ENCODE measurements at regions not wholly inside any gene's neighbourhood (a gene's known extent, or its start where the extent isn't known, plus 50 kb on each side); places are given as distances from the start of the nearest gene placed in this dataset.

DNA sequence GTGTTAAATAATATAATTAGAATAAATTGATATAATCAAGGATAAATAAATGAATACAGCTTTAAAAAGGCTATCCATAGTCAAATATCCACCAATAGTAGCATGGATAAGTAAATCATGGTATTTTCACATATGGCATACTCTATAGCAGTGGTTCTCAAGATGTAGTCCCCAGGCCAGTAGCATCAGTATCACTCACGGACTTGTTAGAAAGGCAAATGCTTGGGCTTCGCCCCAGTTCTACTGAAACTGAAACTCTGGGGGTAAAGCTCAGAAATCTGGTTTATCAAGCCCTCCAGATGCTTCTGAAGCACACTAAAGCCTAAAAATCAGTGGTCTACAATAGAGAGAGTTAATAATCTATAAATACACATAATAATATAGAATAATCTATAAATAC, 261.6 kb upstream of the TTC14 start:
- no peak for DNase-seq (ENCODE audit: low read depth, low spot score)

DNA sequence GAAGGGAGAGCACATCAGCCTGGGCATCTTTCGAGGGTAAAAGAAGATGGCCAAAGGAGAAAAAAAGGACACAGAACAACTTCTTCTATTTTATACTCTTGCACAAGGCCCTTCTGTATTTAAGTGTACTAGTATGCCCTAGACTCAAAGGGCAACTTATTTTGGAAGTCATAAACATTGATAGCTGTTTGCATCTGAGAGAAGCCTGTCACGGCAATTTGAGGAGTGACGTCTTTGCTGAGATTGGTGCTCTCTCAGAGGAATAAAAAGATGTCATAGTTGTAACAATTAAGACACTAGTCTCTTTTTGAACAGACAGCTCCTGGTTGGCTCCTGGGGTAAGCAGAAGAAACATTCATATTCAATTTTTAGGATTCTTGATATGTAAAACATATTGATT, 260.4 kb upstream of the TTC14 start:
- no peak for DNase-seq (ENCODE audit: low read depth, low spot score)

DNA sequence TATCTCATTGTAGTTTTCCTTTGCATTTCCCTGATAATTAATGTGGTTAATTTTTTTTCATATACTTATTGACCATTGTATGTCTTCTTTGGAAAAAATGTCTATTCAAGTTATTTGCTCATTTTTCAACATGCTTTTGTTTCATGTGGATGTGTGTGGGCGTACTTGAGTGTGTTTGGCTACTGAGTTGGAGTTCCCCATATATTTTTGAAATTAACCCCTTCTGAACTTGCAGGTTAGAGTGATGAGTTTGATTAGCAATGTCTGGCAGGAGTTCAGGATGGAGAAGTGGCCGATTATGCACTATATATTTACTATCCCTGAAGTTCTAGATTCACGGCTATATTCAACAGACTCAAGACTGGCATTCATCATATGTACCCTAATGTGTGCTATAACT, 250.4 kb upstream of the TTC14 start:
- DNase-seq (ENCODE audit: low read depth, low spot score), result no peak

DNA sequence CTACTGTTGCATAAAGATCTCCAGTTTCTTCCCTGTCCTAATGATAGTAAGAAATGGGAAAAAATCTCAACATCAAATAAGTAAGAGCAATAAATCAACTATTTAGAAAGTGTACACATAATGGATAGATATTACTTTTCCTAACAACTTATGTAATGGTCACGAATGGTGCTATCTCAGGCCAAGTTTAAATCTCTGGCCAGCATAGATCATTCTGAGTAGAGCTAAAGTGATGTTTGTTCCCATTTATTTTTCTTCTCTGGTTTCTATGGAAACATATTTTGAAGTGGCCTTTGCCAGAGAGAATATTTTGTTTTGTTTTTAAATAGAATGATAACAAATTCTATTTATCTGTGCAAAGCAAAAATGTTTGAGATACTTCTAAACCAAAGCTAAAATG, 249.7 kb upstream of the TTC14 start:
- DNase-seq (ENCODE audit: low read depth, low spot score), result no peak

DNA sequence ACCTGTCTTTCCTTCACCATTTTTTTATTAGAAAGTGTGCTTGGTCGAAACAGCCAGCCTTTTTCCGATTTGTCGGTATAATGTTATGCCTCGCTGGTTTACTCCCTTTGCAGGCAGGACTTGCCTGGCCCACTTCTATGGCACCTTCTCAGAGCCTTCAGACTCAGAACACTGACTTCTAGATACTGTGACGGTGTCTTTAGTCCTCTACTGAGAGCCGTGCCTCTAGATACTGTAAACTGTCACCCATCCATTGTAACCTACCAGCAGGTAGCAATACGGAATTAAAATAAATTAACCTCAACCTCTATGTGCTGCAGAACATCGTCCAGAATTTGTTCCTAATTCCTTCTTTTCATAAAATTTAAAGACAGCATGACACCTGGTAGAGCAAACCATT, 247.7 kb upstream of the TTC14 start:
- DNase-seq (ENCODE audit: low read depth, low spot score), result no peak

DNA sequence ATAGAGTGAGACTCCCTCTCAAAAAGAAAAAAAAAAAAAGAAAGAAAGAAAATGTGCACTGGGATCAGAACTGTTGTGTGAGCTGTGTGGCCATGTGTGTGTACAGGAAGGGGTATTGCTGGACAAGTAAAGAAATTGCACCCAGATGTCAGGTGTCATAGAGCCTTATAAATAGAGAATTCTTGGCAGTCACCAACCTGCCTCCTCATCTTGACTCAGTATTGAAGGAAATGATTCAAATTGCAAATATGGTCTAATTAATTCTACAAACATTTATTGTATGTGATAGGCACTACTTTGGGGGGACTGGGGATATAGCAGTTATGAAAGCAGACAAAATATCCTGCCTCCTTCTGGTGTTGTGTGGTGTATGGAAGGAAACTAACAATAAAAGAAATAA, 243.8 kb upstream of the TTC14 start:
- no peak for DNase-seq (ENCODE audit: low read depth, low spot score)

DNA sequence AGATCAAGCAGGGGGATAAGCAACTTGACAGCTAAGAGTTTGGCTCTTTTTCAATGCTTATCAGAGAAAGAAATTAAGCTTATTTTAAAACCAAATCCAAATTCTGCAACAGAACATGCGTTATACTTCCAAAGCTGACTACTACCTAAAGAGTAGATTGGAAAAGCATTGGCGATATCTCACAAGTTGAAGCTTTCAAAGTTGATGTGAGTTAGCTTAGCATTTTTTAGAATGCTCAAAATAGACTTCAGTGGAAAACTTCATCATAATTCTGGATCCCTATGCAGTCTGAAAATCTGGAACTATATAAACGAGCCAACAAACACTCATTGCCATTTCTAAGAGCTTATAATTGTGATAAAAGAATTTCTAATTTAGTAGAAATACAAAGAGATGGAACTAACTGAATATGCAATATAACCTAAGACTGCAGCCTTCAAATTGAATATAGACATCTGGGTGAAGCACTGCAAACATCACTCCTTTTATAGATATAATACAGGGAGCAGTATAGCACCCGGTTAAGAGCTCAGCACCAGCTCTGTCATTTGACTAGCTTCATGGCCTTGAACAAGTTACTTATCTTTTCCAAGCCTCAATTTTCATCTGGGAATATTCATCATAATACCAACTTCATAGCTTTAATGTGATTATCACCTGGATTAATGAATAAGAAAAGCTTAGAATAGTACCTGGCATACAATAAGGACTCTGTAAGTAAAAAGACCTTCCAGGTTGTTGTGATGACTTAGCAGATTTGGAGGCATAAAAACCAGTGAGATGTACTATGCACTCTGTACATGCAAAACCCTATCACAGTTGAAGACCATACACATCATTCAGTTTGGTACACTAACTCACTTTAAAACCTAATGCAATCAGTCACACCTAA, 242.7 kb upstream of the TTC14 start:
- no peak for DNase-seq (ENCODE audit: low read depth, low spot score)

DNA sequence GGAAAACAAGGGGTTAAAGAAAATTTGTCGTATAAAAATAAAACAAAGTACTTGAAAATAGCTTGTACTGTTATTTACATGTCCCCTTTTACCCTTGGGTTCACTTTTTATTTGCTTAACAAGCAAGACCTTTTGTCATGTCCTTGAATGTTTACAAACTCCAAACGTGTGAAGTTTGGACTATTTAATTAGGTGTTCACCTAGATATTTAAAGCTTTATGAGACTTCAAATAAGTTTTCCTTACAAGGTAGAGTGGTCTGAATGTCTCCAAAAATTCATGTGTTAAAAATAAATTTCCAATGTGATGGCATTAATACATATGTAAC, 242.0 kb upstream of the TTC14 start:
- no peak for DNase-seq (ENCODE audit: low read depth, low spot score)

DNA sequence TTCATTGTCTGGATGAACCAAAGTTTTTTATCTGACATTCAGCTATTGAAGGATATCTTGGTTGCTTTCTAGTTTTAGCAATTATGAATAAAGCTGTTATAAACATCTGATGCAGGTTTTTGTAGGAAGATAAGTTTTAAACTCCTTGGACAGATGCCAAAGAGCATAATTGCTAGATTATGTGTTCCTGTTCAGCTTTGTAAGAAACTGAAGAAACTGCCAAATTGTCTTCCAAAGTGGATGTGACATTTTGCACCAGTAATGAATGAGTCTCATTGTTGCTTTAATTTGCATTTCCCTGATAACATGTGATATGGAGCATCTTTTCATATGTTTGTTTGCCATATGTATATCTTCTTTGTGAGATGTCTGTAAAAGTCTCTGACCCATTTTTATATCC, 239.9 kb upstream of the TTC14 start:
- no peak for DNase-seq (ENCODE audit: low read depth, low spot score)

DNA sequence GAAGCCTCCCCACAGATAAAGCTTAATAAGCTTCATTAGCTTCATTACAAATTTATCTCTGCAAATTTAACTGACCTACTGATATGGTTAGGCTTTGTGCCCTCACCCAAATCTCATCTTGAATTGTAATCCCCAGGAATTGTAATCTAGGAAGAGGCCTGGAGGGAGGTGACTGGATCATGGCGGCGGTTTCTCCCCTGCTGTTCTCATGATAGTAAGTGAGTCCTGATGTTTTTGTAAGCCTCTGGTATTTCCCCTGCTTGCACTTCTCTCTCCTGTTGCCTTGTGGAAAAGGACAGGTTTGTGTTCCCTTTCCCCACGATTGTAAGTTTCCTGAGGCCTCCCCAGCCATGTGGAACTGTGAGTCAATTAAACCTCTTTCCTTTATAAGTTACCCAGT, 226.1 kb upstream of the TTC14 start:
- no peak for DNase-seq (ENCODE audit: low read depth, low spot score)

DNA sequence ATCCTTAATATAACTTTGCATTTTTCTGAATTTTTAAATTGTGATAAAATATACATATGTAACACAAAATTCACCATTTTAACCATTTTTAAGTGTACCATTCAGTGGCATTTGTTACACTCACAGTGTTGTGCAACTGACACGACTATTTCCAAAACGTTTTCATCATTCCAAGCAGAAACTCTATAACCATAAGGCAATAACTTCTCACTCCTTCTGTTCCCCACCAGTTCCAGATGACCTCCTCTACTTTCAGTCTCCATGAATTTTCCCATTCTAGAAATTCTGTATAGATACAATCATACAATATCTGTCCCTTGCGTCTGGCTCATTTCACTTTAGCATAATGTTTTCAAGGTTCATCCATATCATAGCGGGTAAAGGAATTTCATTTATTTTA, 223.5 kb upstream of the TTC14 start:
- DNase-seq (ENCODE audit: low read depth, low spot score), result no peak

DNA sequence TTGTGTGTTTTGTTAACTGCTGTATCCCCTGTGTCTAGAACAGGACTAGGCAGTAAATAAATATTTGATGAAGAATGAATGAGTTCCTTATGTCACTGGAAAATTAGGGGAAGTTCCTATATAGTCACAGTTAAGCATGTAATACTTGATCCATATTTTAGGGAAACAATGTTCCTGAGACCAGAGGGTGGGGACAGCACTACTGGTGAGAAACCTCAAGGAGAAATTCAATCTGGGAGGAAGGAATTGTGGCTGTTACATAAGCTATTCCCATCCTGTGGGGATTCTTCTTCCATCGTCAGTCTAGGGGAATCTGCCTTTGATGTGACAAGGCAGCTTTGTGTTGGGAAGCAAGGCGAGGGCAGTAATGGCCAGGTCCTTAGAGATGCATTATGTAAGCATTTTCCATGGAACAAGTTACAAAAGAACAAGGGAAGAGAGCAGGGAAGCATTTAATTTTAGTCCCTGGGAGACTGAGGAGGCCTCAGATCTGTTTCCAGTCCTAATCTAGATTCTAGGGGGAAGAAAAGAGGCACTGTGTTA, 219.3 kb upstream of the TTC14 start:
- no peak for DNase-seq (ENCODE audit: low read depth, low spot score)

DNA sequence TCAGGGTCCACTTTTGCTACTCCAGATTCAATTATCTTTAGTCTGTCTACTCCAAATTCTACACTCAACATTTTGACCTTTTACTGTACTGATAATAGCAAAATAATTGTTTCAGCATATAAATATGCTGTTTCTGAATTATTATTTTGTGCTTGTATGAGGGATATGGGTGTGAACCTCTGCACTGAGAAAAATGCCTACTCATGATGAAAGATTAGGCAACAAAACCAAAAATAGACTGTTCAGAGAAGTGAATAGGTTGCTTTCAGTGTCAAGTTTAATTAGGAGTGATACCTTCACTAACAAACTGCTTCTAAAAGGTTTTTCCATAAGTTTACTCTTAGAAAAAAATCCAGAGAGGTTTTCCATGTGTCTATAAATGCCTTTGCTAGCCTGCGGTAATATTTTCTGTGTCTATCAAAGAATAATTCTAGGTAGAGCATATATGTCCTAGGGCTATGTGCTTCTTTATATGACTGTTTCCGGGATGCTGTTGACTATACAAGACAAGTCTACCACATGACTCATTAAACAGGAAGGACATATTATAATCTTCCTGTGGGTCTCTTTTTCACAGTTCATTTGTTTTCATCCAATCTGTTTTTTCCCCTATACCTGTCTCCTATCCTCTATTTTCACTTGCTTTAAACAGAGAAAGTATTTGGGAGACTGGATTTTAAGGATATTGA, 218.5 kb upstream of the TTC14 start:
- no peak for DNase-seq (ENCODE audit: low read depth, low spot score)

DNA sequence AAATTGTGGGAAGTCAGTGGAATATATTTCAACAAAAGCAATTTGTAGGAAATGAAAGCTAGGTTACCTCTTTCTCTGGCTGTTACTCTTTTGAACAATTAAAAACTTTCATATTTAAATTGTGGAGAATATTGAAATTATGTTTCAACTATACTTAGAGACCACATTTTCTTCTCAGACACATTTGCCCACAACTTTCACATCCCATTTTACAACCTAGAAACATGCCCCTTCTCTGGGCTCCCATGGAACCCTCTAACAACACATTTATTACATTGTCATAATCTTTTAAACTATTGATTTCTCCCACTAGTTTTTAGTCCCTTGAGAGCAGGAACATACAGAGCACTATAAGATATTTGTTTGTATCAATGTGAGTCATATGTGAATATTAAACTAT, 211.7 kb upstream of the TTC14 start:
- DNase-seq (ENCODE audit: low read depth, low spot score), result no peak

DNA sequence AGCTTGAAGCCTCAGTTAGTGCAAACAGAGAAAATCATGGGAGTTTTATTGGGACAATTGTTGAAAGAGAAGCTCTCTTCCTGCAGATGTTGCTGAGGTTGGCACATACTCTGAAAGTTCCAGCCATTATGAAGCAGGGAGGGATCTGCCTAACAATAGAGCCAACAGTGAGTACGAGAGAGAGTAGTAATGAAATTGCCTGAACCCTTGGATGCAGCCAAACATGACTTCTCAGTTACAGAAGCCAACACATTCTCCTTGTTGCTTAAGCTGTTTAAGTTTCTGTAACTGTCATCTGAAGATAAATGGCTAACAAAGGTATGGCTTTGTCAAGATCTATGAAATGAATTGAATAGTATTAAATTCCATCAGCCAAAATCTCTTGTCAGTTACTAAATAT, 211.0 kb upstream of the TTC14 start:
- no peak for DNase-seq (ENCODE audit: low read depth, low spot score)

DNA sequence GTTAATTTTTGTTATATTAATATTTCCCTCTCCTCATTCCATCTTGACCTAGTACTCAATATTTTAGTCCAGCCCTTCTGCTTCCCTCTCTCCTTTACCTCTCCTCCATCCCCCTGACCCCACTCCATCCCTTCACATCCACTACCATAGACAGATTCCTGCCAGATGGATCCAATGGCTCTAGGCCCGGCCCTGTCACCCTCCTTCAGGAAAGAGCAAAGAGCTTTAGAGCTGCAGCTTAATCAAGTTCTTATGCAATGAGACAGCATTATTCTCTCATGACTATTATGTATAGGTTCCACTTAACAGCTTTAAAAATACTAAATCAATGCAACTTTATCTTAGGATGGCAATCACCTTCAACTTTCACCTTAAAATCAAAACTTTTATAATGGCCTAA, 200.7 kb upstream of the TTC14 start:
- DNase-seq (ENCODE audit: low read depth, low spot score), result no peak

DNA sequence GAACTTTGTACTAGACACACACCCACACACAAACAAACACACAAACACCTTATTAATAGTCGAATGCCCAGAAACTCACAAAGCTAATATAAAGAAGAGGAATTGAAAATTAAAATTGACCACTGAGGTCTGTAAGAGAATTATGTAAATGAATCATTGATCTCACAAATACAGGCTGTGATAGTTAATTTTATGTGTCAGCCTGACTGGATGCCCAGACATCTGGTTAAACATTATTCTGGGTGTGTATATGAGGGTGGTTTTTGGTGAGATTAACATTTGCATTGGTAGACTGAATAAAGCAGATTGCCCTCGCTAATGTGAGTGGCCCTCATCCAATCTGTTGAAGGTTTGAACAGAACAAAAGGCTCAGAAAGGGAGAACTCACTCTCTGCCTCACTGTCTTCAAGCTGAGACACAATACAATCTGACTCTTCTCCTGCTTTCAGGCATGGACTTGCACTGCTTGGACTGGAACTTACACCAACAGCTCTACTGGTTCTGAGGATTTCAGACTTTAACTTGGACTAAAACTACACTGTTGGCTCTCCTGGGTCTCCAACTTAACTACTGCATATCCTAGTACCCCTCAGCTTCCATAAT, 199.4 kb upstream of the TTC14 start:
- no peak for DNase-seq (ENCODE audit: low read depth, low spot score)

DNA sequence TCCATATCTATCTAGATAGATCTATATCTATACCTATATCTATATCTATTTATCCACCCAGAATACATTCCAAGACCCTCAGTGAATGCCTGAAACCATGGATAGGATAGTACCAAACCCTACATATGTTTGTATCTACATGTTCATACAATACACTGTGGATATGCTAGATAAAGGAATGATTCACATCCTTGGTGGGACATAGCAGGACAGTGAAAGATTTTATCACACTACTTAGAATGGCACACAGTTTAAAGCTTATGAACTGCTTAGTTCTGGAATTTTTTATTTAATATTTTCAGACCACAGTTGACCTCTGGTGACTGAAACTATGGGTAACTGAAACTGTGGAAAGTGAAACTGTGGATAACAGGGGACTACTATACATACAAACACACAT, 198.8 kb upstream of the TTC14 start:
- no peak for DNase-seq (ENCODE audit: low read depth, low spot score)

DNA sequence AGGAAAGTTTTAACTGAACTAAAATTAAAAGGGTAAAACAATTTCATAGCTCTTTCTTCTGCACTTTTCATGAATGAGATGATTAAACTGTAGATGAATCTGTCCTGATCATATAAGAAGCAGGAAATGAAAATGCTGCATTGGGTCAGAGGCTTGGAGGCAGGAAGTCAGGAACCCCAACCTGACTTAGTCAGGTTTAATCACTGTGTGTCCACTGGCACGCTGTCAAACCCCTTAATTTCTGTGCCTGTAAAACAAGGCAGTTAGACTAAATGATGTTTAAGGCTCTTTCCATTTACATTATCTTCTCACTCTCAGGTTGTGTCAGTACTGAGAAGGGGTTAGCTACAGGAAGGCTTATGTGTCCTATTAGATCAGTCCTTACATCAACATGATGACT, 193.3 kb upstream of the TTC14 start:
- no peak for DNase-seq (ENCODE audit: low read depth, low spot score)

DNA sequence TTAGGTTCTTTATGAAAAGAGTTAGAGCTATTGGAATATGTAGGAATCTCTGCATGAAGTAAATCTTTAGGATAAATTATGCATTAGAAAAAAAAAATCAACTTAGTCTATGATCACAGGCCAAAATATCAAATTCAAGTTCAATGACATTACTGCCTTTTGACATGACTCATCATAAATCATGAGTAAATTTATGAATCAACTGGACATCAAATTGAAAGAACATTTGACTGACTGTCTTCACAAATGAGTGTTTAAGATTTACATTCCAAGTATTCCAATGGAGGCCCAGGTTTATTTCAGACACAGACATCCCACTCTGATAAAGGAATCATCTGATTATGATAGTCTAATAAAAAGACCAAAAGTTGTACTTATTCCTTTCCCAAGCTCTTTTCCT, 192.8 kb upstream of the TTC14 start:
- DNase-seq (ENCODE audit: low read depth, low spot score), result no peak

DNA sequence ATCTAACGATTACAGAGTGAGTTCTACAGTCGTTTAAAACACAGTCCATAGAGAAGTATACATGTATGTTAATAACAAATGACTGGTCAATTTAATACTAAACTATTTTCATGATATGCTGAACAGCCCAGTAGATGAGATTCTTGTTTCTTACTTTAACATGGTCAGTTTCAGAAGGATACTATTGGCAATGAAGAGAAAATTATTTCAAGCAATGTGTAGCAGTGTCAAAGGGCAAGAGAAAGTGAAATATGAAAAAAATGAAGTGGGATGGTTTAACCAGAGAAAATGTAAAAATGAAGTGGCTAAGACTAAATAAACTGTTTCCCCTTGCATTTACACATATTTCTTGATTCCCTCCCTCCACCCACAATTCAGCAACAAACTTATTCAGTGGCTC, 192.1 kb upstream of the TTC14 start:
- DNase-seq (ENCODE audit: low read depth, low spot score), result no peak

DNA sequence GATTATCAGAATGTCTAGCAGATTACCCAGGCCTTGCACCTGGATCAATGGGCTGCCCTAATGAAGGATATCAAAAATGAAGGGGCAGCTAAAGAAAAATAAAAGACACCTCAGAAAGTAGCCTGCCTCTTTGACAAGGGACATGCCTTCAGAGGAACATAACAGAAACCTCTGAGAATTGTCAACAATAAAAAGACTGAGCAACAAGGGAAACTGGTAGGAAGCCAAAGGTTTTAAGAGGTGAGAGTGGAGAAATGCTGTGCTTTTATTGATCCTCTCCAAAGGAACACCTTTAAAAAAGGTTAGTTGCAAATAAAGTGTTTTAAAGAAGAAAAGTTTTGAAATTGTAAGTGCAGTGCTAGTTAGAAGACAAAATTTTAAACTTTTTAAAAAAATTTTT, 187.8 kb upstream of the TTC14 start:
- DNase-seq (ENCODE audit: low read depth, low spot score), result no peak

DNA sequence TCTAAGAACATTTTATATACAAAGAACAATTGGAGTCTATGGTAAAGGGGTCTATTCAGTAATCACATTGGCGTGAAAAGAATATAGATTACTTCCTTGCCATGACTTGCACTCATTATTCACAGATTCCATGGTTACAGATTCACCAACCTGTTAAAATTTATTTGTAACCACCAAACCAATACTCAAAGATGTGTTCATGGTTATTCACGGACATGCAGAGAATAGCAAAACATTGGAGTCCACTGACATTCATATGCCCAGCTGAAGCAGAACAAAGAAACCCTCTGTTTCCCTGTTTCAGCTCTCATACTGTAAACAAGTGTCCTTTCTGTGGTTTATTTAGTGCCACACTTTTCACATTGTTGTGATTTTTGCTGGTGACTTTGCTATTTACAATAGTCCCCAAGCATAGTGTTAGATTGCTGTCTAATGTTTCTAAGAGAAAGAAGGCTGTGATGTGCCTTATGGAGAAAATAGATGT, 185.8 kb upstream of the TTC14 start:
- no peak for DNase-seq (ENCODE audit: low read depth, low spot score)
